A549 (cell line): ENCODE measurements at regions not wholly inside any gene's neighbourhood (a gene's known extent, or its start where the extent isn't known, plus 50 kb on each side); places are given as distances from the start of the nearest gene placed in this dataset.

Source experiments
- CTCF ChIP-seq: fragments of >200 bp; sonication (Bioruptor Twin); formaldehyde crosslinking; IDR thresholded peaks from 3 replicates; pipeline ENCODE4 v1.5.1; 2016
- EHMT2 ChIP-seq: fragments of 200-600 bp; sonication (generic); IDR thresholded peaks from 2 replicates; pipeline ENCODE4 v1.6.1; 2016; ENCODE audit warnings: antibody characterized with exemption, low read depth, mild to moderate bottlenecking, moderate library complexity
- EP300 ChIP-seq, 2 experiments: fragments of >200 bp; sonication (Bioruptor Twin); formaldehyde crosslinking; IDR thresholded peaks; 2 replicates in 1 of 2; 3 replicates in 1 of 2; pipeline ENCODE4 v1.6.1; 2016 to 2017
- HMGXB4 ChIP-seq: fragments of 250-450 bp; sonication (Bioruptor Pico); IDR thresholded peaks from 2 replicates; pipeline ENCODE4 v1.5.0; 2021; ENCODE audit warnings: mild to moderate bottlenecking, moderate library complexity, borderline replicate concordance
- PHF8 ChIP-seq: fragments of 200-600 bp; sonication (generic); IDR thresholded peaks from 2 replicates; pipeline ENCODE4 v1.6.1; 2016; ENCODE audit warnings: low read depth, mild to moderate bottlenecking, antibody characterized with exemption, moderate library complexity, borderline replicate concordance
- POLR2A ChIP-seq: IDR thresholded peaks from 2 replicates; pipeline ENCODE4 v1.6.1; 2012; ENCODE audit warnings: mild to moderate bottlenecking, low read length
- RCOR1 ChIP-seq: fragments of 150-350 bp; IDR thresholded peaks from 2 replicates; pipeline ENCODE4 v1.6.1; 2014; ENCODE audit warnings: antibody characterized with exemption, low read length, low read depth
- SMC3 ChIP-seq: fragments of >200 bp; sonication (Bioruptor Twin); formaldehyde crosslinking; IDR thresholded peaks from 3 replicates; pipeline ENCODE4 v1.6.1; 2018; ENCODE audit warnings: inconsistent platforms
- ZSCAN20 ChIP-seq: fragments of 250-450 bp; sonication (Bioruptor Pico); IDR thresholded peaks from 2 replicates; pipeline ENCODE4 v1.8.0; 2022; ENCODE audit warnings: mild to moderate bottlenecking, moderate library complexity

- no peak for TF ChIP-seq HMGXB4
- TF ChIP-seq EP300 (IDR thresholded peaks at IDR 0.05): no peak
- TF ChIP-seq CTCF: no peak
- TF ChIP-seq POLR2A: no peak
- TF ChIP-seq EHMT2: no peak
- no peak for TF ChIP-seq PHF8
- no peak for TF ChIP-seq RCOR1
- no peak for TF ChIP-seq ZSCAN20
- TF ChIP-seq SMC3: no peak
Measured at GRCh38 chr18:34094148-34094547, 130.6 kb downstream of the NOL4 start.
